ENCODE measurements at regions not wholly inside any gene's neighbourhood (a gene's known extent, or its start where the extent isn't known, plus 50 kb on each side); places are given as distances from the start of the nearest gene placed in this dataset.

DNA sequence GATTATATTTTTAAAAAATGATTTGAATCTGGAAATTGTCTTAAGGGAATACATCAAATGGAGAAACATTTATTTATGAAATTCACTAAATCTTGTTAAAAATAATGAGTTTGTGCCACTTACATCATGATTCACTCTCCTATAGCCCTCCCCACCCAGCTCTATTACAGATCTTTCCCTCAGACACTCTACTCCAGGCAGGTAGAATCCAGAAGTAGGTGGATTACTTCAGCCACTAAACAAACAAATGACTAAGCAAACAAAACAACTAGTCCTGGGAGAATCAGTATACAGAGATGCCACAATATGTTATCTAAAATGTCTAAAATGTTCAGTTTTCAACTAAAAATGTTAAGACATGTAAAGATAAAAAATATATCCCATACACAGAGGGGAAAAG, 608.1 kb upstream of the UBE2E2 start:
- Histone ChIP-seq H3K36me3 (ENCODE audit: insufficient read depth, low read length) (no peaks in the 10 kb centered on the region), H3K9me3 (ENCODE audit: insufficient read depth, low read depth, low read length) (peaks cover 5% of the 10 kb centered on the region), H3K4me3 (ENCODE audit: low read length) (no peak overlapping the region), H3K27me3 (ENCODE audit: insufficient read depth, low read length) (no peaks in the 10 kb centered on the region), H3K27ac (ENCODE audit: low read depth, low read length) (no peak overlapping the region), H3K4me1 (ENCODE audit: insufficient read depth, low read length) (peaks cover 6% of the 10 kb centered on the region; the same call in 1 of the 2 replicates), H3K9ac (ENCODE audit: low read depth, low read length) (no peak overlapping the region)

- Histone ChIP-seq H3K4me3 (ENCODE audit: low read length) (no peak overlapping the region), H3K9me3 (ENCODE audit: insufficient read depth, low read depth, low read length) (no peaks in the 10 kb centered on the region), H3K27me3 (ENCODE audit: insufficient read depth, low read length) (no peaks in the 10 kb centered on the region), H3K4me1 (ENCODE audit: insufficient read depth, low read length) (no peaks in the 10 kb centered on the region), H3K27ac (ENCODE audit: low read depth, low read length) (no peak overlapping the region), H3K9ac (ENCODE audit: low read depth, low read length) (no peak overlapping the region), H3K36me3 (ENCODE audit: insufficient read depth, low read length) (no peaks in the 10 kb centered on the region)
- 88% methylated on average over 5 of the region's 5 CpGs for WGBS
Measured at GRCh38 chr3:22606461-22606860, 596.7 kb upstream of the UBE2E2 start.

- no peak overlapping the region for H3K9ac ChIP-seq (ENCODE audit: low read depth, low read length)
- WGBS: 95% methylated on average over 3 of the region's 3 CpGs
- no peak overlapping the region for H3K27ac ChIP-seq (ENCODE audit: low read depth, low read length)
- H3K36me3 ChIP-seq (ENCODE audit: insufficient read depth, low read length): no peaks in the 10 kb centered on the region
- no peaks in the 10 kb centered on the region for H3K27me3 ChIP-seq (ENCODE audit: insufficient read depth, low read length)
- H3K4me1 ChIP-seq (ENCODE audit: insufficient read depth, low read length): no peaks in the 10 kb centered on the region
- no peaks in the 10 kb centered on the region for H3K9me3 ChIP-seq (ENCODE audit: insufficient read depth, low read depth, low read length)
- no peak overlapping the region for H3K4me3 ChIP-seq (ENCODE audit: low read length)
Measured at GRCh38 chr3:22606938-22607337, 596.2 kb upstream of the UBE2E2 start.

GRCh38 chr3:22608093-22608492, 595.0 kb upstream of the UBE2E2 start:
- Histone ChIP-seq H3K27me3 (ENCODE audit: insufficient read depth, low read length) (no peaks in the 10 kb centered on the region), H3K9me3 (ENCODE audit: insufficient read depth, low read depth, low read length) (no peaks in the 10 kb centered on the region), H3K36me3 (ENCODE audit: insufficient read depth, low read length) (no peaks in the 10 kb centered on the region), H3K4me3 (ENCODE audit: low read length) (no peak overlapping the region), H3K9ac (ENCODE audit: low read depth, low read length) (no peak overlapping the region), H3K27ac (ENCODE audit: low read depth, low read length) (no peak overlapping the region), H3K4me1 (ENCODE audit: insufficient read depth, low read length) (no peaks in the 10 kb centered on the region)
- WGBS: 95% methylated on average over 4 of the region's 4 CpGs

GRCh38 chr3:22608721-22609120, 594.4 kb upstream of the UBE2E2 start:
- 100% methylated on average over 2 of the region's 2 CpGs for WGBS
- no peak overlapping the region for H3K4me3 ChIP-seq (ENCODE audit: low read length)
- no peaks in the 10 kb centered on the region for H3K27me3 ChIP-seq (ENCODE audit: insufficient read depth, low read length)
- H3K36me3 ChIP-seq (ENCODE audit: insufficient read depth, low read length): no peaks in the 10 kb centered on the region
- H3K4me1 ChIP-seq (ENCODE audit: insufficient read depth, low read length): no peaks in the 10 kb centered on the region
- no peak overlapping the region for H3K27ac ChIP-seq (ENCODE audit: low read depth, low read length)
- no peak overlapping the region for H3K9ac ChIP-seq (ENCODE audit: low read depth, low read length)
- no peaks in the 10 kb centered on the region for H3K9me3 ChIP-seq (ENCODE audit: insufficient read depth, low read depth, low read length)

- Histone ChIP-seq H3K27me3 (ENCODE audit: insufficient read depth, low read length) (no peaks in the 10 kb centered on the region), H3K9me3 (ENCODE audit: insufficient read depth, low read depth, low read length) (no peaks in the 10 kb centered on the region), H3K9ac (ENCODE audit: low read depth, low read length) (no peak overlapping the region), H3K36me3 (ENCODE audit: insufficient read depth, low read length) (no peaks in the 10 kb centered on the region), H3K27ac (ENCODE audit: low read depth, low read length) (no peak overlapping the region), H3K4me1 (ENCODE audit: insufficient read depth, low read length) (no peaks in the 10 kb centered on the region), H3K4me3 (ENCODE audit: low read length) (no peak overlapping the region)
- no CpG with 5 or more reads among the region's 1 CpG for WGBS
Measured at GRCh38 chr3:22609139-22609538, 594.0 kb upstream of the UBE2E2 start.

DNA sequence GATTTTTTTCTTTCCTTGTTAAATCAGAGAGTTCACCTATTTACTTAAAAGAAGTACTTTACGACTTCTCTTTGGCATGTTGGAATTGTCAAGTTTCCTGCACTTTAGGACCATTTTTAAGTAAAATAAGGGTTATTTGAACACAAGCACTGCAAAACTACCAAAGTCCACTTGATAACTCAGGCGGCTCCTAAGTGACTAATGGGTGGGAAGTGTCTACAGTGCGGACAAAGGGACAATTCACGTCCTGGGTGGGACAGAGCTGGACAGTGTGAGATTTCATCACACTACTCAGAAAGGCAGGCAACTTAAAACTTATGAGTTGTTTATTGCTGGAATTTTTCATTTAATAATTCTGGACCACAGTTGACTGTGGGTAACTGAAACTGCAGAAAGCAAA, 590.2 kb upstream of the UBE2E2 start:
- no peak overlapping the region for H3K27ac ChIP-seq (ENCODE audit: low read depth, low read length)
- no peaks in the 10 kb centered on the region for H3K9me3 ChIP-seq (ENCODE audit: insufficient read depth, low read depth, low read length)
- H3K9ac ChIP-seq (ENCODE audit: low read depth, low read length): no peak overlapping the region
- H3K4me1 ChIP-seq (ENCODE audit: insufficient read depth, low read length): no peaks in the 10 kb centered on the region
- no peaks in the 10 kb centered on the region for H3K36me3 ChIP-seq (ENCODE audit: insufficient read depth, low read length)
- 91% methylated on average over 3 of the region's 4 CpGs for WGBS
- H3K4me3 ChIP-seq (ENCODE audit: low read length): no peak overlapping the region
- no peaks in the 10 kb centered on the region for H3K27me3 ChIP-seq (ENCODE audit: insufficient read depth, low read length)

- Histone ChIP-seq H3K4me1 (ENCODE audit: insufficient read depth, low read length) (no peaks in the 10 kb centered on the region), H3K9me3 (ENCODE audit: insufficient read depth, low read depth, low read length) (no peaks in the 10 kb centered on the region), H3K27ac (ENCODE audit: low read depth, low read length) (no peak overlapping the region), H3K36me3 (ENCODE audit: insufficient read depth, low read length) (no peaks in the 10 kb centered on the region), H3K4me3 (ENCODE audit: low read length) (no peak overlapping the region), H3K27me3 (ENCODE audit: insufficient read depth, low read length) (no peaks in the 10 kb centered on the region), H3K9ac (ENCODE audit: low read depth, low read length) (no peak overlapping the region)
- WGBS: 88% methylated on average over 2 of the region's 2 CpGs
Measured at GRCh38 chr3:22615790-22616189, 587.3 kb upstream of the UBE2E2 start.

DNA sequence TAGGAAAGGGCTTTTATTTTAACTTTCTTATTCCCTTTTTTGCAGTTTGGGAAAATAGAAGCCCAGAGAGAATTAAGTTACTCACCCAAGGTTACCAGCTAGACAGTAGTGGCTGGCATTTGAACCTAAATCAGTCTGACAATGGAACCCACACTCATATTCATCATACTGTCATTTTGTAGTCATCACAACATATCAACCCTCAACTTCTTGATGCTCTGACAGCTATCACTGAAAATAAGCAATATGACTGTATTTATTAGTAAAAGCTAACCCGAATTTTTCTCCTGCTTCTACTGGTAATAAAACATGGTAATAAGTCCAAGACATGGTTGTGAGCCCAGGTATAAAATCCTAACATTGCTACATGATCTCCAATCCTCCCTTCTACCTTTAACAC, 585.8 kb upstream of the UBE2E2 start:
- Histone ChIP-seq H3K27me3 (ENCODE audit: insufficient read depth, low read length) (no peaks in the 10 kb centered on the region), H3K9ac (ENCODE audit: low read depth, low read length) (no peak overlapping the region), H3K27ac (ENCODE audit: low read depth, low read length) (no peak overlapping the region), H3K36me3 (ENCODE audit: insufficient read depth, low read length) (no peaks in the 10 kb centered on the region), H3K4me1 (ENCODE audit: insufficient read depth, low read length) (no peaks in the 10 kb centered on the region), H3K9me3 (ENCODE audit: insufficient read depth, low read depth, low read length) (no peaks in the 10 kb centered on the region), H3K4me3 (ENCODE audit: low read length) (no peak overlapping the region)
- WGBS: 56% methylated on average over 1 of the region's 1 CpG

DNA sequence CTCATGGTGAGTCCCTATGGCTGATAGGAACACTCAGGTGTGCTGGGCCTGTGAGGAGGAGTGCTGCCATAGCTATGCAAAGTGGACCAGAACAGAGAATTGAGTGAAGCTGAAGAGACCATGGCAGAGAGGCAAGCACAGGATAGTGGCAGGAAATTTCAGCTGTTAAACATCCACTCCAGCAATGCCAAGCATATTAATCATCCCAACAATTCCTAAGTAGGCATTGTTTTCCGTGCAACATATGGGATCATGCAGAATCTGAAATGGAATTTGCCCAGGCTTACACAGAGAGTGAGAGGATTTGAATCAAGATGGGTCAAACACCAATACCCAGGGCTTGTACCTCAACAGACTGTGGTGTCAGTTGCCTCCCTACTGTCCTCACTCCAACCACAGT, 582.6 kb upstream of the UBE2E2 start:
- Histone ChIP-seq H3K36me3 (ENCODE audit: insufficient read depth, low read length) (no peaks in the 10 kb centered on the region), H3K4me3 (ENCODE audit: low read length) (no peak overlapping the region), H3K27me3 (ENCODE audit: insufficient read depth, low read length) (no peaks in the 10 kb centered on the region), H3K9ac (ENCODE audit: low read depth, low read length) (no peak overlapping the region), H3K9me3 (ENCODE audit: insufficient read depth, low read depth, low read length) (no peaks in the 10 kb centered on the region), H3K27ac (ENCODE audit: low read depth, low read length) (no peak overlapping the region), H3K4me1 (ENCODE audit: insufficient read depth, low read length) (no peaks in the 10 kb centered on the region)
- WGBS: 93% methylated on average over 1 of the region's 1 CpG

DNA sequence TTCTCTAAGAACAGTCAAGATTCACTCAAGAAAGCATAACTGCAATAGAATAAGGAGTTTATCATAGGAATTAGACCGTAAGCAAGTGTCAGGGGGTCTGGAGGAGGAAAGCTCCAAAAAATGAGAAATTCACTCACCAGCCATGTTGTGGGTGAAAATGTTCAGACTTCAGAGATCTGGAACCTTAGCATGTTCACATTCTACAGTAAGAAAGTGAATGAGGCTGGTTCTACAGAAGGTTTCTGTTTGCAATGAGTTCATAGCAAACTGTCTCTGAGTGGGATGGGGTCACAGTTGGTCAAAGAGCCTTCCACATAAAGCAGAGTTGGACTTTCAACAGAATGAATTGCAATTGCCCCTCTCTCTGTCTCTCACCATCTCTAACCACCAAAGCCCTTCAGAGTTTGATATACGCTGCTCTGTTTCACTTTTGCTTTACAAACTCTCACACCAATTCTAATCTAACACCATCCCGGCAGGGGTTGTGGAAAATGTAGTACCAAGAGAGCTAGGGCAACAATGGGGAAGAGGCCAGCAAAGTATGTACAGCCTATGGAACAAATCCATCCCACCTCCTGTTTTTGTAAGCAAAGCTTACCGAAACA, 581.8 kb upstream of the UBE2E2 start:
- no peak overlapping the region for H3K4me3 ChIP-seq (ENCODE audit: low read length)
- H3K4me1 ChIP-seq (ENCODE audit: insufficient read depth, low read length): no peaks in the 10 kb centered on the region
- 94% methylated on average over 4 of the region's 4 CpGs for WGBS
- no peaks in the 10 kb centered on the region for H3K9me3 ChIP-seq (ENCODE audit: insufficient read depth, low read depth, low read length)
- H3K27me3 ChIP-seq (ENCODE audit: insufficient read depth, low read length): no peaks in the 10 kb centered on the region
- H3K27ac ChIP-seq (ENCODE audit: low read depth, low read length): no peak overlapping the region
- no peak overlapping the region for H3K9ac ChIP-seq (ENCODE audit: low read depth, low read length)
- no peaks in the 10 kb centered on the region for H3K36me3 ChIP-seq (ENCODE audit: insufficient read depth, low read length)

DNA sequence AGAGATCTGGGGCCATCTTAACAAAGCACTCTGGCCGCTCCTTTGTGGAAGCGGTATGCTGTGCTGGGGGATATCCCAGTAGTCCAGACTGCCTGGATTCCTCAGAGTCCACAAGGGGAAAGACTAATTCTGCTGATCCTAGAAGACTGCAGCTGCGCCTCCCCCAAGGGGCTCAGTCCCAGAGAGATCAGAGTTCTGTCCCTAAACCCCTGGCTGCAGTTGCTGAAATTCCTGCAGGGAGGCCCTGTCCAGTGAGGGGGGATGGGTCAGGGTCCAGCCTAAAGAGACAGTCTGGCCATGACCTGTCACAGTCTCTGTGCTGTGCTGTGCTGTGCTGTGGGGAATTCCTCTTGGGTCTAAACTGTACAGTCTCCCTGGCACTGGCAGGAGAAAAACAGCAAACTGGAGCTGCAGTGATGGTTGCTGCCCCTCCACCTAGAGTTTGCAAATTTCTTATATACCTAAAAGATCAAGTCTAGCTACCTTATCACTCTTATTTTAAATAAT, 575.1 kb upstream of the UBE2E2 start:
- H3K4me3 ChIP-seq (ENCODE audit: low read length): no peak overlapping the region
- H3K27me3 ChIP-seq (ENCODE audit: insufficient read depth, low read length): no peaks in the 10 kb centered on the region
- WGBS: 95% methylated on average over 3 of the region's 3 CpGs
- H3K9me3 ChIP-seq (ENCODE audit: insufficient read depth, low read depth, low read length): no peaks in the 10 kb centered on the region
- no peak overlapping the region for H3K27ac ChIP-seq (ENCODE audit: low read depth, low read length)
- H3K36me3 ChIP-seq (ENCODE audit: insufficient read depth, low read length): no peaks in the 10 kb centered on the region
- no peaks in the 10 kb centered on the region for H3K4me1 ChIP-seq (ENCODE audit: insufficient read depth, low read length)
- H3K9ac ChIP-seq (ENCODE audit: low read depth, low read length): no peak overlapping the region
